ENCODE measurements at regions not wholly inside any gene's neighbourhood (a gene's known extent, or its start where the extent isn't known, plus 50 kb on each side); places are given as distances from the start of the nearest gene placed in this dataset.

DNA sequence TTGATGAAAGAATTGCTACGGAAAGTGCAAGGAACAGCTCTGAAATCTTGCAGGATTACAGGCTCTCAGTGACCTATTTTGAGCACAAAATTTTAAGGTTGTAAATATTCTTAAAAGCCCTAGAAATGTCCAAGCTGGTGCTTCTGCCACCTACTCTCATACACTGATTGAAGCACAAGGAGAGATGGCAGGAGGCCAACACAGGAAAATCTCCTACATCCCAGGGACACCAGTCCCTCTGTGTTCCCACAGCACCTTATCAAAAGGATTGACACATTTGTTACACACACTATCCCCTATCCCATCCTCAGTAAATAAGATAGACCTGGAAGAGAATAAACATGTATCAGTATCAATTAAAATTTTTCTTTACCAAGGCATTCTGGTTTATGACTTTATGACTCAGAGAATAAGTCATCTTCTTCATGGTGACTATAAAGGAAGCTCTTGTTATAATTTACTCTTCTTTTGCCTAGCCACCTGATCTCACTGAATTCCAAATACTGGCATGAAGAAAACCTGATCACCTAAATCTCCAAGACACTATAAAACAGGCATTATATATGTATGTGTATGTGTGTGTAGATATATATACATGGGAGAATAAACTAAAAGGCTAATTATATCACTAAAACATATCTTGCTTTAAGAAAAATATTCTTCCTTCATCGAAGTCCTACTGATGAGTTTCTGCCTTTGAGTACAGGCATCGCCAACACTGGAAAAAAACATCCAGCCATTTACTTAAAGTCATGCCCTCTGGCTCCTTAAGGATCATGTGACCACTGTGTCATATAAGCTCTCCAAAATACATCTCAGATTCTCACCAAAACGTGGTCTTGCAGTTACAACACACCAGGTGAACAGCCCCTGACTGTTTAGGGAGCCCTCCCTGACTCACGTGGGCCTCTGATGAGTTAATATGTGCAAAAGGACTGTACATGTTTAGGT lies 208.1 kb upstream of the NR2F2 start:
- Histone ChIP-seq H3K27ac (ENCODE audit: low read depth, low read length, poor library complexity, severe bottlenecking) (no peak overlapping the region), H3K9ac (ENCODE audit: low read length) (no peak overlapping the region), H3K4me1 (ENCODE audit: insufficient read depth, low read length, severe bottlenecking) (no peaks in the 10 kb centered on the region), H3K27me3 (ENCODE audit: insufficient read depth, low read length) (no peaks in the 10 kb centered on the region), H3K9me2 (ENCODE audit: low read depth, low read length) (no peaks in the 10 kb centered on the region), H4K20me1 (ENCODE audit: insufficient read depth, low read length) (no peaks in the 10 kb centered on the region), H3K79me2 (ENCODE audit: insufficient read depth, low read length) (no peaks in the 10 kb centered on the region), H3K4me3 (ENCODE audit: low read depth, low read length, poor library complexity, severe bottlenecking) (no peak overlapping the region), H3K4me2 (ENCODE audit: low read length) (no peak overlapping the region), H3K36me3 (ENCODE audit: insufficient read depth, low read length) (no peaks in the 10 kb centered on the region), H3F3A (ENCODE audit: insufficient read depth, low read length) (no peaks in the 10 kb centered on the region), H3K9me3 (ENCODE audit: low read length) (no peaks in the 10 kb centered on the region), H2AFZ (ENCODE audit: low read length) (no peak overlapping the region)
- TF ChIP-seq, protein P1, sequence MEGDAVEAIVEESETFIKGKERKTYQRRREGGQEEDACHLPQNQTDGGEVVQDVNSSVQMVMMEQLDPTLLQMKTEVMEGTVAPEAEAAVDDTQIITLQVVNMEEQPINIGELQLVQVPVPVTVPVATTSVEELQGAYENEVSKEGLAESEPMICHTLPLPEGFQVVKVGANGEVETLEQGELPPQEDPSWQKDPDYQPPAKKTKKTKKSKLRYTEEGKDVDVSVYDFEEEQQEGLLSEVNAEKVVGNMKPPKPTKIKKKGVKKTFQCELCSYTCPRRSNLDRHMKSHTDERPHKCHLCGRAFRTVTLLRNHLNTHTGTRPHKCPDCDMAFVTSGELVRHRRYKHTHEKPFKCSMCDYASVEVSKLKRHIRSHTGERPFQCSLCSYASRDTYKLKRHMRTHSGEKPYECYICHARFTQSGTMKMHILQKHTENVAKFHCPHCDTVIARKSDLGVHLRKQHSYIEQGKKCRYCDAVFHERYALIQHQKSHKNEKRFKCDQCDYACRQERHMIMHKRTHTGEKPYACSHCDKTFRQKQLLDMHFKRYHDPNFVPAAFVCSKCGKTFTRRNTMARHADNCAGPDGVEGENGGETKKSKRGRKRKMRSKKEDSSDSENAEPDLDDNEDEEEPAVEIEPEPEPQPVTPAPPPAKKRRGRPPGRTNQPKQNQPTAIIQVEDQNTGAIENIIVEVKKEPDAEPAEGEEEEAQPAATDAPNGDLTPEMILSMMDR (IDR thresholded peaks at IDR 0.05; ENCODE audit: low read length): no peak
- no peak for TF ChIP-seq EZH2 (IDR thresholded peaks at IDR 0.05; ENCODE audit: borderline replicate concordance, low read length)

DNA sequence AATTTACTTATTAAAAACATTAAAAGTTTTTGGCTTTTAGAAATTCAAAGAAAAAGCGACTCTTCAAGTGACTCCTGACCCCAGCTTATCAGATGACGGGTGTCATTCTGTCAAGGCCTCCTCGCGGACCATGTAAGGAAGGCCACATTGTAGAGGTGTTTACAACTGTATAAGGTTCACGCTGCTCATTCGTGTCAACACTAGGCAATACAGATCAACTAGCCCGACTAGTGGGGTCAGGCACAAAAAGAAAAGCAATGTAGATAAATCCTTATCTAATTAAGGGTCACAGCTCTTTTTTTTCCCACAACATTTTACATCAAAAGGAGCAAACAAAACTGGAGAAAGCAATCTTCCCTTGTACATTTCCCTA lies 207.5 kb upstream of the NR2F2 start:
- H3K27me3 ChIP-seq (ENCODE audit: insufficient read depth, low read length): no peaks in the 10 kb centered on the region
- no peaks in the 10 kb centered on the region for H3K9me3 ChIP-seq (ENCODE audit: low read length)
- H3K27ac ChIP-seq (ENCODE audit: low read depth, low read length, poor library complexity, severe bottlenecking): no peak overlapping the region
- no peak overlapping the region for H3K9ac ChIP-seq (ENCODE audit: low read length)
- no peak overlapping the region for H3K4me2 ChIP-seq (ENCODE audit: low read length)
- H2AFZ ChIP-seq (ENCODE audit: low read length): no peak overlapping the region
- no peaks in the 10 kb centered on the region for H4K20me1 ChIP-seq (ENCODE audit: insufficient read depth, low read length)
- H3K36me3 ChIP-seq (ENCODE audit: insufficient read depth, low read length): no peaks in the 10 kb centered on the region
- H3K4me3 ChIP-seq (ENCODE audit: low read depth, low read length, poor library complexity, severe bottlenecking): no peak overlapping the region
- H3K4me1 ChIP-seq (ENCODE audit: insufficient read depth, low read length, severe bottlenecking): no peaks in the 10 kb centered on the region
- H3K79me2 ChIP-seq (ENCODE audit: insufficient read depth, low read length): no peaks in the 10 kb centered on the region
- no peaks in the 10 kb centered on the region for H3F3A ChIP-seq (ENCODE audit: insufficient read depth, low read length)
- no peak for TF ChIP-seq EZH2 (IDR thresholded peaks at IDR 0.05; ENCODE audit: borderline replicate concordance, low read length)
- TF ChIP-seq, protein P1 (IDR thresholded peaks at IDR 0.05; ENCODE audit: low read length): no peak
- H3K9me2 ChIP-seq (ENCODE audit: low read depth, low read length): no peaks in the 10 kb centered on the region

DNA sequence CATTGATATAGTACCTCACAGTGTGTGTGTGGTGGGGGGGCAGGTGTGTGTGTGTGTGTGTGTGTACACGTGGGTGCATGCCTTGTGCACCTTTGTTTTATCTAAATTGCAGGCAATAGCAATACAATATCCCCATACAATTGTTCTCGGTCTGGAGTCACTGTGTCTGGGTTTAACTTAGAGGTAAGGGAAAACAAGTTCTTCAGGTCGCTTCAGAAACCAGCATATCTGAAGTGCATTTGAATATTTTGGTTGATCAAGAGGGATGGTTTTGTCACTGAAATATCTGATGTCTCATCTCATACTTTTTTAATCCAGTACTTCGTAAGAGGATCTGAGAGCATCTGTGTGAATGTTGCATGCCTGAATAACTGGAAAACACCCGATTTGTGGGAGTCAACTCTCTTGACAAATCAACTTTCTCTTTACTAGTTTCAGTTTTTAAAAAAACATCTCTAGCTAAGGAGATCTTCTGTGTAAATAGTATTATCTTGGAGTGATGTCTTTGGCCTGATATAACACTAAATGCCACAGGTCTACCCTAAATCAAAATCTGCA lies 206.8 kb upstream of the NR2F2 start:
- Histone ChIP-seq H2AFZ (ENCODE audit: low read length) (no peak overlapping the region), H3K27ac (ENCODE audit: low read depth, low read length, poor library complexity, severe bottlenecking) (no peak overlapping the region), H3K9ac (ENCODE audit: low read length) (no peak overlapping the region), H3F3A (ENCODE audit: insufficient read depth, low read length) (no peaks in the 10 kb centered on the region), H3K36me3 (ENCODE audit: insufficient read depth, low read length) (no peaks in the 10 kb centered on the region), H3K79me2 (ENCODE audit: insufficient read depth, low read length) (no peaks in the 10 kb centered on the region), H3K9me3 (ENCODE audit: low read length) (no peaks in the 10 kb centered on the region), H3K4me2 (ENCODE audit: low read length) (no peak overlapping the region), H3K4me1 (ENCODE audit: insufficient read depth, low read length, severe bottlenecking) (no peaks in the 10 kb centered on the region), H4K20me1 (ENCODE audit: insufficient read depth, low read length) (no peaks in the 10 kb centered on the region), H3K27me3 (ENCODE audit: insufficient read depth, low read length) (no peaks in the 10 kb centered on the region), H3K9me2 (ENCODE audit: low read depth, low read length) (no peaks in the 10 kb centered on the region), H3K4me3 (ENCODE audit: low read depth, low read length, poor library complexity, severe bottlenecking) (no peak overlapping the region)
- TF ChIP-seq EZH2 (IDR thresholded peaks at IDR 0.05; ENCODE audit: borderline replicate concordance, low read length): no peak
- TF ChIP-seq, protein P1 (IDR thresholded peaks at IDR 0.05; ENCODE audit: low read length): no peak
